ENCODE measurements at regions not wholly inside any gene's neighbourhood (a gene's known extent, or its start where the extent isn't known, plus 50 kb on each side); places are given as distances from the start of the nearest gene placed in this dataset.
A peak's percentile ranks its signal among the peaks of the same experiment; 100 is the strongest.

- DNase-seq = no peak
These were observed 124.8 kb downstream of the RPLP1 start for GRCh38 chr15:69577397-69577796.

GRCh38 chr15:69578252-69578651 lies 125.6 kb downstream of the RPLP1 start:
- no peak for DNase-seq

DNA sequence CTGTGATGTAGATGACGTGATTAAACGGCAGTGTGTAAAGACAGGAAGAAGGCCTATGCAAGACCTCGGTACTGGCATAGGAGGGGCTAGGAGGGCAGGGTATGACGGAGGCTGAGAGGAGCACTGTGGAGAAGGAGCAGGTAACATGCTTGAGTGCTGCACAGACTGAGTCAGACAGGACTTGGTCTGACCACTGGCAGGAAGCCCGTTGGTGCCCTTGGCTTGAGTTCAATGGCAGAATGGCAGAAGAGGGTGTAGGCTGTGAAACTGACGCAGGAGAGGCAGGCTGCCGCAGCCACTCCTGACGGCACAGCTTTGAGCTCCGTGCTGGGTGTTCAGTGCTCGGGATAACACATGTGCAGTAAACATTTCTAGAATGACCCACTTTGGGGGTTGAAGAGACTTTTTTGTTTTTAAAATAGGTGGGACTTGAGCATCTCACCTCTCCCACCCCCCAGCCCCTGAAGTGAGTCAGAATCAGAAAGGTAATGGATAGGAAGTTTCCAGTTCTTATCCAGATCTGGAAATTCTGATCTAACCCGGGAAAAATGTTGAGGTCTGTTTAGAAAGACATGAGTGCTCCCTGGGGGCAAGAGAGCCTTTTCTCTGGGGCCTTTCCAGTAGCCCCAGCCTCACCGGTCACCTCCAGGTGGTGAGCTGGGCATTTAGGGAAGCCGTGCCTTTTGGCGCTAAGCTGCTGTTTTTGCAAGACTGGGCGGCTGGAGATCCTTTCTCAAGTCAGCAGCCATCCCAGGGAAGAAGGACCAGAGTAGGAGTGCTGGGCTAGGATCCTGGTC lies 126.4 kb downstream of the RPLP1 start:
- DNase-seq = no peak

DNA sequence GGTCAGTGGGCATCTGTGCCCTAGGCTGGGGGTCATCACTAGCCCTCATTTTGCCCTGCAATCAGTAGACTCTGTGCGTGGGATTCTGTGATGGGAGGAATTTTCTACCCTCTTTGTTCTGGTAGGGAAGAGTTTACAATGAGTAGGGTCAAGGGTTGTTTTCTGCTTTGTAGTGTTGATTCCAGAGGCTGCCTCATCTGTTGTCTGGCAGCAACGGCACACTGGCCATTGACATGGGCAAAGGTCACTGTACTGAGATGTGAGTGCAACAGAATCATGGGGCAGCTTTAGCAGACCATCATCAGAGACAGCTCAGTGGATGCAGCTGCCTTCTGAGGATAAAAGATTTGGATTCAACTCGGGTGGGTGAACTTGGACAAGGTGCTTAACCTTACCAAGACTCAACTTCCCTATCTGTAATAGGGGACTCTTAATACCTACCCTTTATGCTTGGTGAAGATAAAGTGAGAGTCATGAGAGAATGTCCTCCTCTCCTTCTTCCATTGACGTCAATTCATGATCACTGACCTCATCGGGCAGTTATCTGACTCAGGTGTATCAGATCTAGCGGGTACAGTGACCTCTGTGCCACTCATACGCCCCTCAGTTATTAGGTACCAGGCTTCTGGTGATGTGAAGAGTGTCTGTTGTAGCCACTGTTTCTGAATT lies 127.5 kb downstream of the RPLP1 start:
- no peak for DNase-seq

GRCh38 chr15:69583626-69584025 lies 131.0 kb downstream of the RPLP1 start:
- peak in 1 of 5 donors; percentile 3 for DNase-seq

- DNase-seq = no peak
These were observed 133.3 kb downstream of the RPLP1 start for GRCh38 chr15:69585937-69586336.

- DNase-seq = no peak
These were observed 134.1 kb downstream of the RPLP1 start for GRCh38 chr15:69586721-69587120.

DNA sequence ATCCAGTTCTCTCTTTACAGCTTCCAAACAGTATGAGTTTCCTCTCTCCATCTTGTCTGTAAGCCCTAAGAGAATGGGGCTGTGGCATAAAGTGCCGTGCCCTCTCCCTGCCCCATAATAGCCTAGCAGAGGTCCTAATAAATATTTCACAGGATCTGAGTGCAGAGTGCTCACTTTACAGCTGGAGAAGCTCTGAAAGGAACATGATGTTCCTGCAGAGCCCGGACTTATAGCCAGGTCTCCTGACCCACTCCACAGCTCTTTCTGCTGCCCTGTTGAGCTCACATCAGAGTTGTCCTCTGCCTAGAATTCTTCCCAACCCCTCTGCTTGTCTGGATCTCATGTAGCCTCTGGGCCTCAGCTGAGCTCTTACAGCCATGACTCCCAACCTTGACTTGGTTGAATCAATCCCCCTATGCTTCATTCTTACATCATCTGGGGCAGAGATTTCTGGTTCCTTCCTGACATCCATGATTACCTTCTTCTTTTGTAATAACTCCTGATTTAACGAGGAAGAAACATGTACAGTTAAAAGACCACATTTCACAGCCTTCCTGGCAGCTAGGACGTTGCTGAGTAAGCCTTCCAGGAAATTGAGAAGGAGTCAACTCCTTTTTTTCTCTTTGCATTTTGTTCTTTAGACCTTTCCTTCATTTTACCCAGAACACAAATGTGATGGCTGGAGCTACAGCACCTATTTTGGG lies 135.3 kb downstream of the RPLP1 start:
- no peak for DNase-seq

DNA sequence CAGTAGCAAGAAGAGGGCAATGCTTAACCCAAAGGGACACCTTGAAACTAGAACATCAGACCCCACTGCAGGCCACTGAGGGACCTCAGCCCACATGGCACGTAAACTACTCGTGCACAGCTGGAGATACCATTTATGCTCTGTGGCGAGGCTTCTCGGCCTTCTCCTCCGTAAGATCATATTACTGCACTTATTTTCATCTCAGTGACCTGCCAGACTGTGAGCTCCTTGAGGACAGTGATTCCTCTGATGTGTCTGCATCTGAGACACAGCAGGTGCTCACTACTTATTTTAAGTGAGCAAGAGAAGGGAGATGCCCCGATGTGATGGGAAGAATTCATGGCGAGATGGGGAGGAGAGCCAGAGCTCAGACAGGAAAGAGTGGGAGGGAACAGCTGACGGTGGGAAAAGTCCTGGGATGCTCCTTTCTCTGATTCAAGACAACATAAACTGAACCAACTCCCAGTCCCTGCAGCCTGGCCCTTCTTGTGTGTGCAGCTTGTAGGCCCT lies 137.6 kb downstream of the RPLP1 start:
- no peak for DNase-seq

DNA sequence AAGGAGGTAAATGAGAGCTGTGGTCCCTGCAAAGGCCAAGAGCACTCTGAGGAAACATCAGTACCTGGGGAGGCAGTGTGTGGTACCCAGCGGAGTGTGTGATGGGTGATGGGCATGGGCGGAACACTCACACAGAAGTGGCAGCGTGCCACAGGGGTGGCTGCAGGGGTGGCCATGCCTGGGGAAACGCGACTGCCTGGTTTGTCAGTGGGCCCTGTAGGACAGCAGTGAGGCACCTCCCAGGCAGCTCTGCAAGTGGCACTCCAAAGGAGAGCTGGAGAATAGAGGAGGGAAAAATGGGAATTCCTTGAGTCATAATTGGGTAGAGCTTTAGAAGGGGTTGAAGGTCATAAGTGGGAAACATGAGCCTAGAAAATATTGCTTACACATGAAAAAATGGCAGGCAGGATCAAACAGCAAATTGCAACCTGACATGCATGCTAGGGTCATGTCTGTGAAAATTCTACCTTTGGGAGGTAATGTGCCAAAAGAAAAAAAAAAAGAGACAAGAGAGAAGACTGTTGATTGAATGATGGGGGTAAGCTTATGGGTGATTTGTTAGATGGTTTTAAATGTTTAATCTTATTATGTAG lies 138.4 kb downstream of the RPLP1 start:
- no peak for DNase-seq

GRCh38 chr15:69591905-69592508 lies 139.4 kb downstream of the RPLP1 start:
- DNase-seq = no peak

DNA sequence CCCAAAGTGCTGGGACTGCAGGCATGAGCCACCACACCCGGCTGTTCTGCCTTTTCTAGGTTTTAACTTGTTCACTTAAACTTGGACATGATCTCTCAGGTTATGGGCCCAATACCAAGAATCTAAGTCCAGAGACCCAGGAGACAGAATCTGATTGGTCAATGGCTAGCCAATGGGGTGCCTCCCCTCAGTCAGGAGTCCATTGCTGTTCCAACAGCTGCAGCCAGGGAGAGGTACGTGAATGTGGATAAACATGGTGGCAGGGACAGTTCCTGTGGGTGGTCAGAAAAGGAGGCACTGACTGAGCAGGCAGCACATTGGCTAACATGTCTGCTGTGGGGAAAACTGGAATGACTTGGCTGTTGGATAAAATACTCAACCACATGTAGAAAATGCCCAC lies 140.3 kb downstream of the RPLP1 start:
- no peak for DNase-seq

DNA sequence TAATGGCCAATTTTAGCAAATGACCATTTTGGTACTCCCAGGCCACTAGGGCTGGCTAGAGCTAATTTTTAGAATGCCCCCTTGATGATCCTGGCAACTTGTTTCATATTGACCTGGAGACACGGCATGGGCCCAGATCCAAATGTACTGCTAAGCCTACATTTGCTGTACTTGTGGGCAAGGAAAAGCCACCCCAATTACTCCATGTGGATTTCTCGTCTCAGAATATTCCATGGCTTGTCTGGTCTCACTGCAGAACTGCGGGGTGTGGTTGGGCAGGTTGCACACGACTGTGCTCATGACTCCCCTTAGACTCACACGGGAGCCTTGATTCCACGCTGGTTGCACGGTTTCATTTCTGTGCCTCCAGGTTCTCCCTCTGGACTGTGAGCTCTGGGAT lies 140.9 kb downstream of the RPLP1 start:
- no peak for DNase-seq

DNA sequence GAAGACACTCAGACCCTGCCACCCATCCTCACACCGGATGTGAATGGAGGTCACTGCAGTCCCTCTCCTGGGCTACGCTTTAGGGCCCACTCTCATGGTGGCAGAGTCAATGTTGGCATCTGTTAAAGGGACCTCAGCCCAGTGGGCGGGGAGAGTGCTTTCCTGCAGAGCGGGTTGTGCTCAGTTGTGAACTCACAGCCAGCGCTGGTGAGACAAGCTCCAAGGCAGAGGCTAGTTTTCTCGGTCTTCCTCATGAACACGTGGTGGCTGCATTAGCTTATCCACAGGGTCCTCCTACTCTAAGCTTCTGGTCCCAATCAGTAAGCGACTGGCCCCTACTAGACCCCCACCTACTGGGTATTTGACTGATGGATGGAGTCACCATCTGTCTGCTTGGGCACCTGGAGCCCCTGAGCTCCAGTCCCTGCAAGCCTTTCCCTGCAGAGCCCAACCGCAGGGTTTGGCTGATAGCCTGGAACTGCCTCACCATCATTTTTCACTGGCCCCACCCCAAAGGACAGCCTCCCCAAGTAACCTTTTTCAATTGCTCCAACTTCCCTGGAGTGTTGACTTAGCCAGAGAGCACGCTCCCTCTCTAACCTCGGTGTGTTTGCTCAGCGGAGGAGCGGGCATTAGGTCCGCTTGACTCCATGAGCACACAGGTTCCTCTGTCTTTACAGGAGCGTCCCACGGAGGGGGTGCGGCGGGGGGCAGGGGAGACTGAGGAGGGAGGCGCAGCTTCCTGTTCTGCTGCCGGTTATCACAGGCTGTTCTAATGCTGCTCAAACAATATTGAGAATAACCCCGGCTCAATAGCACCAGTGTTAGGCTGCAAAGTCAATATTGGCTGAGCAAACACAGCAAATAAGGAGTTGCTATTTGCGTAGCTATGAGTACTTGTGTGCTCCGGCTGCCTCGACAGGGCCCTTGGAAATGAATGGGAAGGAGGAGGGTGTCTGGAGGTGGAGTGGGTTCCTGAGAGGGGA lies 141.7 kb downstream of the RPLP1 start:
- DNase-seq = no peak

GRCh38 chr15:69595009-69595791 lies 142.6 kb downstream of the RPLP1 start:
- DNase-seq = no peak

DNA sequence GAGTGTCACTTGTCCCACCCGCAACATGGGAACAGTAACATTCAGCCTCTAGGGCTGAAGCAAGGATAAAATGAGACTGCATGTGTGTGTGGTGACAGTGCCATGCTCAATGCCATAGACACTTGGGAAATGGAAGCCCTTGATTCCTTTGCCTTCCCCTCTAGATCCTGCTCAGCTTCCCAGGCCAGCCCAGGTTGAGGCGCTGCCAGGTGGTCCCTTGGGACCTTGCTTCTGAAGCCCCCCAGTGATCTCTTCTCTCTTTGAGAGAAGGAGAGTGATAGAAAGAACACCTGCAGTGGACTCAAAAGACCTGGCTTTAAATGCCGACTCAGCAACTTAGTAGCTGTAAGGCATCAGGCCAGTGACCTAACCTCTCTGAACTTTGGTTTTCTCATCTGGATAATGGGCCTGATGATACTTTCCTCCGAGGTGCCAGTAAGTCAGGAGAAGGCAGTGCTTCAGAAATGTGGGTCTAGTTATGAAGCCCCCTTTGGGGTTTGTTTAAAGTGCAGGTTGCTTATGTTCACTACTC lies 144.5 kb downstream of the RPLP1 start:
- no peak for DNase-seq

DNA sequence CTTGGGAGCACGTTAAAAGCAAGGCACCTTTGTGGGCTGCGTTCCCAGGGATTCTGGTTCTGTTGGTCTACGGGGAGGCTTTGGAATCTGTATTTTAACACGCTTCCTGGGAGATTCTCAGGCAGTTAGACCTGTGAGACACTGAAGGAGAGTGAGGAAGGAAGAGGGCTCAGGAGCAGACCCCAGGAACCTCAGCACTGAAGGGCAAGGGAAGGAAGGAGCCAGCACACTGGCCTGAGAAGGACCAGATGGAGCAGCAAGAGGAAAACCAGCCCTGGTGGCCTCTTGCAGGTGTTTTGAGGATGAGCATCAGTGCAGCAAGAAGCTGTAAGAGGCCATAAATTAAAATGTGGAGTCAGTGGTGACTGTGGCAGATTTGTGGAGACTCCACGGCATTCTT lies 146.7 kb downstream of the RPLP1 start:
- no peak for DNase-seq

GRCh38 chr15:69600556-69601085 lies 148.0 kb downstream of the RPLP1 start:
- DNase-seq = no peak

DNA sequence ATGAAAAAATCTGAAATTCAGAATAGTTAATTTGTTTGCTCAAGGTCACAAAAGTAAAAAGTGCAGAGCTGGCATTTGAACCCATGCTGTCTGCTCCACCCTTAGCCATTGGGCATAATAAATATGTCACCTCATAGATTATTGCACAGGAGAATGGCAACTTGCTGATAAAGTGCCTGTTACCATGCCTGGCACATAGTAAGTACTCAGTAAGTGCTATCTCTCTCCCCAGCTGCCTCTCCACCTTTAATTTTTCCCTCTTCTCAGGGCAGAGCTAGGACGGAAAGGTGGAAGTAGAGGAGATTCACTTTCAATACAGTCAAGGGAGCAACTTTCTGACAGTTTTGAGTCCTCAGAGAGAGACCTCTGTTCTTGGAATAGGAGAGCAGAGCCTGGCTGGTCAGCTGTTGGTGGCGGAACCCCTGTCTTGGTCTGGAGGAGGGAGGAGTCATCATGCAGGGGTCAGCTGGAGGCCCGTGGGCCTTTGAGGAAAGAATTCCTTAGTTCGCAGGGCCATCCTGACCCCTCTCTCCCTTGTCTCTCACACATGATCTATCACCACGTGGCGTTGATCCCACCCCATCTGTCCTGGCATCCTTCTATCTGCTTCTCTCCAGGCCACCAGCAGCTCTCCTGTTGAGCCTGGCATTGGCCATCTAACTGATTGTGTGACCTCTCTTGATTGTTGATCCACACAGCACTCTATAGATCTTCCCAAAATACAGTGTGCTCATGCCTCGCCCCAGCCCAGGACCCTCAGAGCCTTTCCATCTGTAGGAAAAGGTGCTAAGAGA lies 149.3 kb downstream of the RPLP1 start:
- DNase-seq = no peak

All from T-helper 1 cell (primary cell).